VCaP (cell line): ENCODE measurements at regions not wholly inside any gene's neighbourhood (a gene's known extent, or its start where the extent isn't known, plus 50 kb on each side); places are given as distances from the start of the nearest gene placed in this dataset.

Source experiments
- H3K27ac ChIP-seq: fragments of 450-650 bp; 2 replicates; pipeline ENCODE4 v1.5.1; 2017
- CTCF ChIP-seq: fragments of 450-650 bp; conservative IDR thresholded peaks from 2 replicates; pipeline ENCODE4 v1.5.1; 2017; ENCODE audit warnings: mild to moderate bottlenecking, moderate library complexity

- no peak overlapping the region for H3K27ac ChIP-seq
These were observed 1225.8 kb upstream of the PRMT6 start for GRCh38 chr1:105830571-105831146.

GRCh38 chr1:105838071-105838470, 1218.4 kb upstream of the PRMT6 start:
- no peak for TF ChIP-seq CTCF
- H3K27ac ChIP-seq, result no peak overlapping the region

More at GRCh38 chr1:105830571-105831146, 1225.8 kb upstream of the PRMT6 start:
- no peak for TF ChIP-seq CTCF

GRCh38 chr1:105865546-105865945, 1190.9 kb upstream of the PRMT6 start:
- TF ChIP-seq CTCF, result no peak
- H3K27ac ChIP-seq, result no peak overlapping the region

GRCh38 chr1:105872817-105873216, 1183.7 kb upstream of the PRMT6 start:
- no peak for TF ChIP-seq CTCF
- no peak overlapping the region for H3K27ac ChIP-seq

GRCh38 chr1:105874621-105875020, 1181.9 kb upstream of the PRMT6 start:
- H3K27ac ChIP-seq, result no peak overlapping the region
- no peak for TF ChIP-seq CTCF

GRCh38 chr1:105886309-105886708, 1170.2 kb upstream of the PRMT6 start:
- no peak overlapping the region for H3K27ac ChIP-seq
- no peak for TF ChIP-seq CTCF

GRCh38 chr1:105891308-105891707, 1165.2 kb upstream of the PRMT6 start:
- no peak overlapping the region for H3K27ac ChIP-seq
- TF ChIP-seq CTCF, result no peak
